HCT116 (cell line): ENCODE measurements at regions not wholly inside any gene's neighbourhood (a gene's known extent, or its start where the extent isn't known, plus 50 kb on each side); places are given as distances from the start of the nearest gene placed in this dataset.
A peak's percentile ranks its signal among the peaks of the same experiment; 100 is the strongest.
"Not testable (repeated sequence)": the region's sequence is repeated elsewhere in the genome, so short reads cannot be mapped to it uniquely, and the experiment has no call there.

Source experiments
- ATAC-seq: fragments of 200-7000 bp; cut with Tn5 transposase; 2 replicates; pipeline ENCODE4 v1.9.1; 2020; ENCODE audit warnings: mild to moderate bottlenecking, moderate library complexity
- BruUV-seq: library from RNA; stranded (reverse); fragments of 400-500 nt; replicated peaks from 2 replicates; lab custom pipeline; 2021; lab: Mats Ljungman, UMichigan
- CTCF ChIA-PET: fragments of 300-600 bp; sonication (Branson Sonifier 250); formaldehyde crosslinking; loops from one replicate; lab custom pipeline; 2021; ENCODE audit warnings: antibody characterized with exemption; lab: Charles Lee
- POLR2A ChIA-PET: fragments of 300-600, 350-600 bp; sonication (Branson Sonifier 250); formaldehyde crosslinking; loops from one replicate; lab custom pipeline; 2021; ENCODE audit warnings: antibody characterized with exemption; lab: Charles Lee
- RAD21 ChIA-PET, 2 experiments: fragments of 300-600 bp; sonication (Branson Sonifier 250); formaldehyde crosslinking; loops; one replicate each; lab custom pipeline; 2023; ENCODE audit warnings: low total read pairs in 2 of 2; ENCODE audit not compliant: uncharacterized antibody in 2 of 2, unreplicated experiment in 2 of 2, low non-redundant PET in 1 of 2; lab: Charles Lee
- DNase-seq: peaks from one replicate; pipeline ENCODE4 v3.0.0-alpha.2; 2010; ENCODE audit warnings: low read depth, low spot score
- H2AFZ ChIP-seq: fragments of 200-600 bp; shearing (Covaris generic), sonication (generic); 2 replicates; pipeline ENCODE4 v1.6.1; 2017; ENCODE audit warnings: low read depth, mixed run types, mixed read lengths, antibody characterized with exemption, low read length; ENCODE audit not compliant: poor library complexity, severe bottlenecking
- H3K27ac ChIP-seq: 2 replicates; pipeline ENCODE4 v1.5.1; 2012; ENCODE audit warnings: low read depth, low read length
- H3K27me3 ChIP-seq: fragments of 200-600 bp; sonication (generic); 2 replicates; pipeline ENCODE4 v1.6.1; 2016; ENCODE audit warnings: mixed run types, low read length, mixed read lengths; ENCODE audit not compliant: insufficient read depth
- H3K36me3 ChIP-seq, 2 experiments: fragments of 200-500 bp in 1 of 2; fragments of 200-600 bp in 1 of 2; sonication (Bioruptor generic) in 1 of 2; sonication (generic) in 1 of 2; 2 replicates each; pipeline versions ENCODE4 v1.5.1 to v1.6.1; 2014 to 2016; ENCODE audit warnings: low read length in 2 of 2, inconsistent platforms in 1 of 2, mixed read lengths in 1 of 2, mixed run types in 1 of 2; ENCODE audit not compliant: insufficient read depth in 2 of 2, control insufficient read depth in 1 of 2
- H3K4me1 ChIP-seq, 2 experiments: fragments of 200-600 bp in 1 of 2; sonication (generic) in 1 of 2; 2 replicates each; pipeline versions ENCODE4 v1.5.1 to v1.6.1; 2012 to 2017; ENCODE audit warnings: low read length in 2 of 2, inconsistent platforms in 1 of 2, mild to moderate bottlenecking in 1 of 2, mixed read lengths in 1 of 2, mixed run types in 1 of 2, moderate library complexity in 1 of 2; ENCODE audit not compliant: insufficient read depth in 2 of 2, control insufficient read depth in 1 of 2
- H3K4me2 ChIP-seq: fragments of 200-600 bp; sonication (generic); 2 replicates; pipeline ENCODE4 v1.6.1; 2017; ENCODE audit warnings: mixed run types, low read length, mixed read lengths
- H3K4me3 ChIP-seq, 2 experiments: fragments of 200-600 bp in 1 of 2; sonication (generic) in 1 of 2; replicated peaks in 1 of 2; 2 replicates each; pipeline ENCODE4 v1.5.1; 2011 to 2016; ENCODE audit warnings: low read length in 2 of 2, control low read depth in 1 of 2, low read depth in 1 of 2, mild to moderate bottlenecking in 1 of 2, mixed read lengths in 1 of 2, mixed run types in 1 of 2
- H3K79me2 ChIP-seq: fragments of 200-600 bp; sonication (generic); 2 replicates; pipeline ENCODE4 v1.6.1; 2017; ENCODE audit warnings: mild to moderate bottlenecking, mixed run types, low read length, moderate library complexity, mixed read lengths; ENCODE audit not compliant: insufficient read depth
- H3K9ac ChIP-seq: fragments of 200-600 bp; sonication (generic); 2 replicates; pipeline ENCODE4 v1.6.1; 2016; ENCODE audit warnings: low read length, mixed read lengths
- H3K9me2 ChIP-seq: fragments of 200-600 bp; sonication (generic), shearing (Covaris generic); 2 replicates; pipeline ENCODE4 v1.6.1; 2017; ENCODE audit warnings: mixed run types, mild to moderate bottlenecking, moderate library complexity; ENCODE audit not compliant: insufficient read depth
- H3K9me3 ChIP-seq, 2 experiments: fragments of 200-500 bp in 1 of 2; fragments of 200-600 bp in 1 of 2; sonication (Bioruptor generic) in 1 of 2; sonication (generic) in 1 of 2; 2 replicates each; pipeline ENCODE4 v1.6.1; 2014 to 2017; ENCODE audit warnings: low read length in 2 of 2, mixed read lengths in 2 of 2, inconsistent platforms in 1 of 2, low read depth in 1 of 2, mild to moderate bottlenecking in 1 of 2, mixed run types in 1 of 2, moderate library complexity in 1 of 2; ENCODE audit not compliant: control insufficient read depth in 1 of 2, insufficient read depth in 1 of 2
- H4K20me1 ChIP-seq: fragments of 200-600 bp; sonication (generic), shearing (Covaris generic); 2 replicates; pipeline ENCODE4 v1.6.1; 2017; ENCODE audit warnings: mixed run types, mild to moderate bottlenecking, moderate library complexity; ENCODE audit not compliant: insufficient read depth
- JUND ChIP-seq: IDR thresholded peaks from 2 replicates; pipeline ENCODE4 v1.6.1; 2012
- RAD21 ChIP-seq: IDR thresholded peaks from 2 replicates; pipeline ENCODE4 v1.6.1; 2012; ENCODE audit warnings: low read depth, mild to moderate bottlenecking
- intact Hi-C: fragments of 100-400 bp; cut with micrococcal nuclease; formaldehyde crosslinking; loops from 2 replicates; pipeline ENCODE4 v1.10.0; 2022

GRCh38 chr1:58950897-58951296 is 167.1 kb upstream of the JUN start:
- no peak overlapping the region for H3K4me2 ChIP-seq
- no peak overlapping the region for H2AFZ ChIP-seq
- ChIA-PET CTCF (no interaction called here), POLR2A (no interaction called here), RAD21 (no interaction called here)
- no peaks in the 10 kb centered on the region for H3K36me3 ChIP-seq
- intact Hi-C loops, result no loop called here
- H3K27ac ChIP-seq, result no peak overlapping the region
- H3K9ac ChIP-seq, result no peak overlapping the region
- H3K4me1 ChIP-seq, result no peaks in the 10 kb centered on the region
- ATAC-seq (no peak), DNase-seq (no peak)
- H3K27me3 ChIP-seq, result no peaks in the 10 kb centered on the region
- H3K79me2 ChIP-seq, result no peaks in the 10 kb centered on the region
- TF ChIP-seq JUND, result no peak
- peak; percentile 33 for TF ChIP-seq RAD21
- BruUV-seq, result no TSS peak
- no peaks in the 10 kb centered on the region for H3K9me3 ChIP-seq
- no peaks in the 10 kb centered on the region for H4K20me1 ChIP-seq
- no peak overlapping the region for H3K4me3 ChIP-seq
- no peaks in the 10 kb centered on the region for H3K9me2 ChIP-seq

- H3K4me1 ChIP-seq, DNase-seq, H3K9ac ChIP-seq, H3K79me2 ChIP-seq, H2AFZ ChIP-seq, CTCF ChIA-PET, intact Hi-C loops, H3K9me3 ChIP-seq, BruUV-seq, H3K27ac ChIP-seq, ATAC-seq, H3K4me3 ChIP-seq, H3K9me2 ChIP-seq, H4K20me1 ChIP-seq, H3K36me3 ChIP-seq, H3K27me3 ChIP-seq, POLR2A ChIA-PET, H3K4me2 ChIP-seq, RAD21 ChIA-PET: not testable (repeated sequence)
Observed at GRCh38 chr1:58953951-58954350, 170.1 kb upstream of the JUN start.

- H3K36me3 ChIP-seq, H3K4me2 ChIP-seq, H4K20me1 ChIP-seq, H3K79me2 ChIP-seq, POLR2A ChIA-PET, RAD21 ChIA-PET, H3K9ac ChIP-seq, DNase-seq, intact Hi-C loops, H3K4me3 ChIP-seq, H3K9me2 ChIP-seq, ATAC-seq, H3K27me3 ChIP-seq, H2AFZ ChIP-seq, H3K27ac ChIP-seq, CTCF ChIA-PET, BruUV-seq, H3K4me1 ChIP-seq, H3K9me3 ChIP-seq: not testable (repeated sequence)
Observed at GRCh38 chr1:58963287-58963686, 179.4 kb upstream of the JUN start.
